NT2/D1 (cell line): ENCODE measurements at regions not wholly inside any gene's neighbourhood (a gene's known extent, or its start where the extent isn't known, plus 50 kb on each side); places are given as distances from the start of the nearest gene placed in this dataset.

Experiments used
- DNase-seq: peaks from one replicate; pipeline ENCODE4 v3.0.0-alpha.2; 2011; ENCODE audit warnings: low read depth, low spot score
- H3K27me3 ChIP-seq: 2 replicates; pipeline ENCODE4 v1.6.0; 2011; ENCODE audit warnings: mild to moderate bottlenecking; ENCODE audit not compliant: insufficient read length, insufficient read depth
- H3K36me3 ChIP-seq: 2 replicates; pipeline ENCODE4 v1.6.1; 2011; ENCODE audit warnings: mild to moderate bottlenecking, low read length, mixed read lengths; ENCODE audit not compliant: insufficient read depth, insufficient read length
- H3K4me1 ChIP-seq: 2 replicates; pipeline ENCODE4 v1.5.1; 2011; ENCODE audit not compliant: insufficient read depth, insufficient read length
- H3K4me3 ChIP-seq: 2 replicates; pipeline ENCODE4 v1.5.1; 2011; ENCODE audit warnings: low read depth; ENCODE audit not compliant: insufficient read length
- H3K9ac ChIP-seq: 2 replicates; pipeline ENCODE4 v1.6.0; 2011; ENCODE audit warnings: low read depth; ENCODE audit not compliant: insufficient read length
- H3K9me3 ChIP-seq: 2 replicates; pipeline ENCODE4 v1.5.1; 2011; ENCODE audit warnings: mild to moderate bottlenecking, low read length; ENCODE audit not compliant: insufficient read depth
- SUZ12 ChIP-seq: IDR thresholded peaks from 2 replicates; pipeline ENCODE4 v1.6.1; 2011; ENCODE audit not compliant: insufficient read length, insufficient read depth; ENCODE audit errors: extremely low read depth
- YY1 ChIP-seq: IDR thresholded peaks from 2 replicates; pipeline ENCODE4 v1.6.1; 2011; ENCODE audit not compliant: insufficient read length, insufficient read depth
- ZNF274 ChIP-seq: IDR thresholded peaks from 2 replicates; pipeline ENCODE4 v1.6.1; 2011; ENCODE audit warnings: mild to moderate bottlenecking, low read depth, low read length

GRCh38 chr1:47608296-47608875 lies 170.5 kb downstream of the FOXD2 start:
- Histone ChIP-seq H3K36me3 (no peaks in the 10 kb centered on the region), H3K4me3 (no peak overlapping the region), H3K27me3 (no peaks in the 10 kb centered on the region), H3K9me3 (peaks cover 39% of the 10 kb centered on the region), H3K9ac (no peak overlapping the region), H3K4me1 (no peaks in the 10 kb centered on the region)
- TF ChIP-seq SUZ12 = no peak
- no peak for TF ChIP-seq YY1
- TF ChIP-seq ZNF274 = no peak
- no peak for DNase-seq

DNA sequence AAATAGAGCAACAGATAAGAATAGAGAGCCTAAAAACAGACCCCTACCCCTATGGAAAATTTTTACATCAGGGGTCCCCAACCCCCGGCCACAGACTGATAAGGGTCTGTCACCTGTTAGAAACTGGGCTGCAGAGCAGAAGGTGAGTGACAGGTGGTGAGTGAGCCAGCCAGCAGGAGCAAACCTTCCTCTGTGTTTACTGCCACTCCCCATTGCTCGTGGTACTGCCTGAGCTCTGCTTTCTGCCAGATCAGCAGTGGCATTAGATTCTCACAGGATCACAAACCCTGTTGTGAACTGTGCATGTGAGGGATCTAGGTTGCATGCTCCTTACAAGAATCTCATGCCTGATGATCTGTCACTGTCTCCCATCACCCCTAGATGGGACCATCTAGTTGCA lies 174.1 kb downstream of the FOXD2 start:
- no peak for DNase-seq
- Histone ChIP-seq H3K4me1 (no peaks in the 10 kb centered on the region), H3K9ac (no peak overlapping the region), H3K4me3 (no peak overlapping the region), H3K9me3 (peaks cover 23% of the 10 kb centered on the region), H3K36me3 (no peaks in the 10 kb centered on the region), H3K27me3 (no peaks in the 10 kb centered on the region)
- no peak for TF ChIP-seq ZNF274
- TF ChIP-seq SUZ12 = no peak
- no peak for TF ChIP-seq YY1

- Histone ChIP-seq H3K4me3 (no peak overlapping the region), H3K9me3 (peaks cover 14% of the 10 kb centered on the region), H3K9ac (no peak overlapping the region), H3K27me3 (no peaks in the 10 kb centered on the region), H3K4me1 (no peaks in the 10 kb centered on the region), H3K36me3 (no peaks in the 10 kb centered on the region)
- TF ChIP-seq ZNF274 (no peak), YY1 (no peak), SUZ12 (no peak)
- DNase-seq = no peak
These were observed 175.0 kb downstream of the FOXD2 start for GRCh38 chr1:47612819-47613218.

- Histone ChIP-seq H3K9me3 (no peaks in the 10 kb centered on the region), H3K36me3 (no peaks in the 10 kb centered on the region), H3K4me3 (no peak overlapping the region), H3K27me3 (no peaks in the 10 kb centered on the region), H3K4me1 (no peaks in the 10 kb centered on the region), H3K9ac (no peak overlapping the region)
- DNase-seq = no peak
- TF ChIP-seq YY1 = no peak
- TF ChIP-seq SUZ12 = no peak
- no peak for TF ChIP-seq ZNF274
These were observed 178.2 kb downstream of the FOXD2 start for GRCh38 chr1:47616036-47616435.

DNA sequence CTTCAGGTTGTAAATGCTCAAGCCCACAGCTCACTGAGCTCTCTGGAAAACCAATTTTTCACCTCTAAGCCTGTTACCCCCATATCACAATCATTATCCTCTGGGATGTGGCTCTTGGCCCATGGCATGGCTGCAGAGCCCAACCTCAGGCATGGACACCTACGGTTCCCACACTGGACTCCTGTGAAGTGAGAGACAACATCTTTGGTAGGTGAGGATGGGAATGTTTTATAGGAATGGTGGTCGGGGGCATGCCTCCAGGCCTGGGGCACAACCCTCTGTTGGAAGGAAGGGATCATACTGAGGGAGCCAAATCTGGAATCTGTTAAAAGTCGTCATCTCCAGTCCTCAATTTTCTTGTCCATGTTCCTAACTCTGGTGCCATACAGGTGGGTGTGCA lies 179.1 kb downstream of the FOXD2 start:
- no peak for TF ChIP-seq ZNF274
- no peak for TF ChIP-seq YY1
- DNase-seq = no peak
- Histone ChIP-seq H3K36me3 (no peaks in the 10 kb centered on the region), H3K9me3 (no peaks in the 10 kb centered on the region), H3K4me3 (no peak overlapping the region), H3K9ac (no peak overlapping the region), H3K4me1 (no peaks in the 10 kb centered on the region), H3K27me3 (no peaks in the 10 kb centered on the region)

DNA sequence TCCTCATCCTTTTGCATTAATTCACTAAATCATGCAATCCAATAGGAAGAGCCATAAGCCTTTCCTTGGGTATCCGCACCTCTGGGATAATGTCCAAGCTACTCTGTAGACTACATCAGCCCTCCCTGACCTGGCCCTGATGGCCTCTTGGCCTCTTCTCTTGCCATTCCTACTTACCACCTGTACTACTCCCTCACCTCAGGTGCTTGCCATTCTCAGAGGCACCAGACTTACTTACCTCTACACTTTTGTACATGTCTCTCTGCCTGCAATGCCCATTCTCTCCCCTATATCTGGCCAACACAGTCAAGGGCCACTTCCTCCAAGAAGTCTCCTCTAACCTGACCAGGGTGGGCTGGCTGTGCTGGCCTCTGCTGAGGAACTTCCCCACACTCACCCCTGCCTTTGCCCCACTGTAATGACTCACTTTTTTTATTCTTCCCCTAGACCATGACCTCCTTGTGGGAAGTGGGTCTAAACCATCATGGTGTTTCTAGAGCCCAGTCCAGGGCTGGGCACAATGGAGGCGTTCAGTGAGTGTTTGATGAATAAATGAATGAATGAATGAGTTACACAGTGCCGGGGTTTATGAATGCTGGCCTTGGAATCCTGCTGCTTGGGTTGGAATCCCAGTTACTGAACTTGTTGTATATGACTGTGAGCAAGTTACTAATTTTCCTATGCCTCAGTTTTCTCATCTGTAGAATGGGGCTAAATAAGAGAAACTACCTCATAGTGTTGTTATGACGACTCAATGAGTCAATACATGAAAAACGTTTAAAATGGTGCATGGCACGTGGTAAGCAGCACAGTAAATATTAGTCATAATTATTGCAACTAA lies 179.8 kb downstream of the FOXD2 start:
- DNase-seq = no peak
- Histone ChIP-seq H3K27me3 (no peaks in the 10 kb centered on the region), H3K36me3 (no peaks in the 10 kb centered on the region), H3K9me3 (no peaks in the 10 kb centered on the region), H3K9ac (no peak overlapping the region), H3K4me1 (no peaks in the 10 kb centered on the region), H3K4me3 (no peak overlapping the region)
- TF ChIP-seq ZNF274 (no peak), SUZ12 (no peak), YY1 (no peak)

- H3K9me3 ChIP-seq = no peaks in the 10 kb centered on the region
- no peaks in the 10 kb centered on the region for H3K4me1 ChIP-seq
- H3K36me3 ChIP-seq = no peaks in the 10 kb centered on the region
- no peak for TF ChIP-seq YY1
- TF ChIP-seq ZNF274 = no peak
- no peak for TF ChIP-seq SUZ12
- no peak overlapping the region for H3K9ac ChIP-seq
- H3K27me3 ChIP-seq = no peaks in the 10 kb centered on the region
- no peak for DNase-seq
- H3K4me3 ChIP-seq = no peak overlapping the region
These were observed 180.4 kb downstream of the FOXD2 start for GRCh38 chr1:47618222-47618720.
